SK-N-SH treated with all-trans-retinoic acid at 6 μM for 48 hours (cell line): ENCODE measurements at regions not wholly inside any gene's neighbourhood (a gene's known extent, or its start where the extent isn't known, plus 50 kb on each side); places are given as distances from the start of the nearest gene placed in this dataset.

Experiments
- ATAC-seq: fragments of 200-7000 bp; cut with Tn5 transposase; 3 replicates; pipeline ENCODE4 v1.9.1; 2020; ENCODE audit warnings: mild to moderate bottlenecking, moderate library complexity
- ARNTL ChIP-seq: fragments of 450-650 bp; formaldehyde crosslinking; IDR thresholded peaks from 2 replicates; pipeline ENCODE4 v1.5.0; 2020; ENCODE audit warnings: low read depth, mild to moderate bottlenecking, moderate library complexity, borderline replicate concordance
- BACH2 ChIP-seq: fragments of 250-450 bp; sonication (Bioruptor Pico); IDR thresholded peaks from 2 replicates; pipeline ENCODE4 v1.9.0; 2021; ENCODE audit warnings: mild to moderate bottlenecking, borderline replicate concordance
- CREB5 ChIP-seq: fragments of 250-450 bp; sonication (Bioruptor Pico); IDR thresholded peaks from 2 replicates; pipeline ENCODE4 v1.5.1; 2020; ENCODE audit warnings: low read depth, mild to moderate bottlenecking, moderate library complexity
- CSDC2 ChIP-seq: fragments of 250-450 bp; sonication (Bioruptor Pico); IDR thresholded peaks from 2 replicates; pipeline ENCODE4 v1.5.0; 2020; ENCODE audit warnings: mild to moderate bottlenecking, moderate library complexity
- CSRNP3 ChIP-seq: fragments of 250-450 bp; sonication (Bioruptor Pico); IDR thresholded peaks from 2 replicates; pipeline ENCODE4 v1.5.1; 2021; ENCODE audit warnings: mild to moderate bottlenecking, moderate library complexity
- ESRRG ChIP-seq: fragments of 250-450 bp; sonication (Bioruptor Pico); IDR thresholded peaks from 2 replicates; pipeline ENCODE4 v1.6.1; 2021; ENCODE audit warnings: mild to moderate bottlenecking
- GLIS3 ChIP-seq: fragments of 250-450 bp; sonication (Bioruptor Pico); IDR thresholded peaks from 2 replicates; pipeline ENCODE4 v1.5.0; 2020; ENCODE audit warnings: mild to moderate bottlenecking, moderate library complexity
- ISL1 ChIP-seq: fragments of 250-450 bp; sonication (Bioruptor Pico); IDR thresholded peaks from 2 replicates; pipeline ENCODE4 v2.1.2; 2022; ENCODE audit warnings: mild to moderate bottlenecking, moderate library complexity
- OSR1 ChIP-seq: fragments of 250-450 bp; sonication (Bioruptor Pico); IDR thresholded peaks from 2 replicates; pipeline ENCODE4 v1.8.0; 2022; ENCODE audit warnings: moderate library complexity, mild to moderate bottlenecking, inconsistent platforms
- PATZ1 ChIP-seq: fragments of 250-450 bp; sonication (Bioruptor Pico); IDR thresholded peaks from 2 replicates; pipeline ENCODE4 v1.8.0; 2020; ENCODE audit warnings: mild to moderate bottlenecking, moderate library complexity, borderline replicate concordance
- POU6F1 ChIP-seq: fragments of 250-450 bp; sonication (Bioruptor Pico); IDR thresholded peaks from 2 replicates; pipeline ENCODE4 v1.8.0; 2021; ENCODE audit warnings: low read depth, mild to moderate bottlenecking, moderate library complexity, borderline replicate concordance
- PPARA ChIP-seq: fragments of 250-450 bp; sonication (Bioruptor Pico); IDR thresholded peaks from 2 replicates; pipeline ENCODE4 v1.5.0; 2020; ENCODE audit warnings: mild to moderate bottlenecking, borderline replicate concordance
- RARB ChIP-seq: fragments of 250-450 bp; sonication (Bioruptor Pico); IDR thresholded peaks from 2 replicates; pipeline ENCODE4 v1.8.0; 2021; ENCODE audit warnings: mild to moderate bottlenecking, moderate library complexity
- SNAI2 ChIP-seq: fragments of 250-450 bp; sonication (Bioruptor Pico); IDR thresholded peaks from 2 replicates; pipeline ENCODE4 v1.5.0; 2020; ENCODE audit warnings: mild to moderate bottlenecking, moderate library complexity
- TCF4 ChIP-seq: fragments of 250-450 bp; sonication (Bioruptor Pico); IDR thresholded peaks from 2 replicates; pipeline ENCODE4 v1.8.0; 2021; ENCODE audit warnings: mild to moderate bottlenecking, moderate library complexity, borderline replicate concordance
- TSHZ2 ChIP-seq: fragments of 250-450 bp; sonication (Bioruptor Pico); IDR thresholded peaks from 2 replicates; pipeline ENCODE4 v1.5.0; 2020; ENCODE audit warnings: mild to moderate bottlenecking, moderate library complexity
- ZC3H10 ChIP-seq: fragments of 250-450 bp; sonication (Bioruptor Pico); IDR thresholded peaks from 2 replicates; pipeline ENCODE4 v1.5.1; 2021; ENCODE audit warnings: mild to moderate bottlenecking, moderate library complexity
- ZFP3 ChIP-seq: fragments of 250-450 bp; sonication (Bioruptor Pico); IDR thresholded peaks from 2 replicates; pipeline ENCODE4 v1.5.0; 2020; ENCODE audit warnings: mild to moderate bottlenecking, moderate library complexity
- ZFP30 ChIP-seq: fragments of 450-650 bp; formaldehyde crosslinking; IDR thresholded peaks from 2 replicates; pipeline ENCODE4 v1.5.0; 2022; ENCODE audit warnings: mild to moderate bottlenecking, moderate library complexity
- ZNF70 ChIP-seq: fragments of 450-650 bp; formaldehyde crosslinking; IDR thresholded peaks from 2 replicates; pipeline ENCODE4 v1.5.0; 2020; ENCODE audit warnings: mild to moderate bottlenecking, moderate library complexity
- ZNF8 ChIP-seq: fragments of 450-650 bp; formaldehyde crosslinking; IDR thresholded peaks from 2 replicates; pipeline ENCODE4 v1.5.0; 2020; ENCODE audit warnings: mild to moderate bottlenecking, moderate library complexity

GRCh38 chr5:1998716-1999317 lies 116.1 kb upstream of the IRX4 start:
- no peak for TF ChIP-seq ZNF70 (CRISPR knock-in tag)
- TF ChIP-seq ZNF8 (CRISPR knock-in tag), result no peak
- TF ChIP-seq ZC3H10 (CRISPR knock-in tag), result no peak
- no peak for TF ChIP-seq OSR1 (CRISPR knock-in tag)
- no peak for TF ChIP-seq ZFP3 (CRISPR knock-in tag)
- TF ChIP-seq POU6F1 (CRISPR knock-in tag), result no peak
- no peak for ATAC-seq

- no peak for ATAC-seq
- no peak for TF ChIP-seq RARB
- no peak for TF ChIP-seq ESRRG (CRISPR knock-in tag)
- TF ChIP-seq ARNTL (CRISPR knock-in tag), result no peak
- no peak for TF ChIP-seq ZFP3 (CRISPR knock-in tag)
- no peak for TF ChIP-seq GLIS3 (CRISPR knock-in tag)
- TF ChIP-seq ZNF70 (CRISPR knock-in tag), result no peak
- no peak for TF ChIP-seq PATZ1
- no peak for TF ChIP-seq TCF4 (CRISPR knock-in tag)
- TF ChIP-seq BACH2 (CRISPR knock-in tag), result no peak
- TF ChIP-seq PPARA (CRISPR knock-in tag), result no peak
- no peak for TF ChIP-seq CSDC2 (CRISPR knock-in tag)
Measured at GRCh38 chr5:1998348-1998669, 115.6 kb upstream of the IRX4 start.

- TF ChIP-seq RARB, result no peak
- TF ChIP-seq GLIS3 (CRISPR knock-in tag), result no peak
- TF ChIP-seq ISL1 (CRISPR knock-in tag), result no peak
- TF ChIP-seq ZFP3 (CRISPR knock-in tag), result no peak
- no peak for TF ChIP-seq POU6F1 (CRISPR knock-in tag)
- TF ChIP-seq OSR1 (CRISPR knock-in tag), result no peak
- no peak for TF ChIP-seq CSRNP3
- TF ChIP-seq CREB5 (CRISPR knock-in tag), result no peak
- no peak for TF ChIP-seq TSHZ2
- no peak for TF ChIP-seq SNAI2 (CRISPR knock-in tag)
- TF ChIP-seq ZNF70 (CRISPR knock-in tag), result no peak
- no peak for TF ChIP-seq ZFP30 (CRISPR knock-in tag)
- TF ChIP-seq ARNTL (CRISPR knock-in tag), result no peak
- no peak for TF ChIP-seq ZNF8 (CRISPR knock-in tag)
- TF ChIP-seq ESRRG (CRISPR knock-in tag), result no peak
- no peak for TF ChIP-seq PPARA (CRISPR knock-in tag)
- no peak for ATAC-seq
Measured at GRCh38 chr5:1997640-1998347, 115.1 kb upstream of the IRX4 start.
